GM12892 (cell line): ENCODE measurements at regions not wholly inside any gene's neighbourhood (a gene's known extent, or its start where the extent isn't known, plus 50 kb on each side); places are given as distances from the start of the nearest gene placed in this dataset.

Experiments used
- POLR2A ChIP-seq: IDR thresholded peaks from 2 replicates; pipeline ENCODE4 v1.6.1; 2011; ENCODE audit warnings: low read depth, low read length, control low read depth
- POLR2AphosphoS5 ChIP-seq: IDR thresholded peaks from 2 replicates; pipeline ENCODE4 v1.6.1; 2011; ENCODE audit warnings: low read depth, low read length, control low read depth

- TF ChIP-seq POLR2A (no peak), POLR2AphosphoS5 (no peak)
Measured at GRCh38 chr3:20523293-20523692, 337.3 kb upstream of the SGO1 start.
